Natural killer cell (primary cell): ENCODE measurements at regions not wholly inside any gene's neighbourhood (a gene's known extent, or its start where the extent isn't known, plus 50 kb on each side); places are given as distances from the start of the nearest gene placed in this dataset.

Experiments used
- ATAC-seq, 3 donors: fragments of 150-1000 bp in 2 of 3; fragments of 200-7000 bp in 1 of 3; cut with Tn5 transposase; 1 replicate in 1 of 3; 2 replicates in 2 of 3; pipeline ENCODE4 v1.10.0; 2021; ENCODE audit warnings: mild to moderate bottlenecking in 2 of 3, moderate library complexity in 2 of 3
- DNase-seq, 2 donors: peaks; one replicate each; pipeline versions ENCODE4 v3.0.0 to v3.0.0-alpha.2; 2013 to 2021; ENCODE audit warnings: mixed read lengths in 1 of 2
- H3K27ac ChIP-seq: one replicate; pipeline ENCODE4 v1.5.1; 2013; ENCODE audit warnings: mild to moderate bottlenecking, low read length
- H3K27me3 ChIP-seq: one replicate; pipeline ENCODE4 v1.6.1; 2013; ENCODE audit warnings: low read length; ENCODE audit not compliant: control insufficient read depth, insufficient read depth
- H3K36me3 ChIP-seq: one replicate; pipeline ENCODE4 v1.6.1; 2013; ENCODE audit warnings: low read length; ENCODE audit not compliant: control insufficient read depth, insufficient read depth
- H3K4me1 ChIP-seq: one replicate; pipeline ENCODE4 v1.6.1; 2013; ENCODE audit warnings: low read length; ENCODE audit not compliant: control insufficient read depth, insufficient read depth
- H3K4me3 ChIP-seq: one replicate; pipeline ENCODE4 v1.5.1; 2013; ENCODE audit warnings: low read length
- H3K9me3 ChIP-seq: one replicate; pipeline ENCODE4 v1.6.1; 2013; ENCODE audit warnings: low read length; ENCODE audit not compliant: control insufficient read depth, insufficient read depth
- H3K27ac Mint-ChIP-seq, 2 donors: one replicate each; pipeline ENCODE4 v1.8.0; 2022; ENCODE audit warnings: mild to moderate bottlenecking in 2 of 2, mixed read lengths in 2 of 2, moderate library complexity in 1 of 2
- H3K27me3 Mint-ChIP-seq, 2 donors: one replicate each; pipeline ENCODE4 v1.8.0; 2022; ENCODE audit warnings: low read depth in 2 of 2, mixed read lengths in 2 of 2
- H3K36me3 Mint-ChIP-seq: one replicate; pipeline ENCODE4 v1.8.0; 2022; ENCODE audit warnings: mixed read lengths
- H3K4me1 Mint-ChIP-seq, 2 donors: one replicate each; pipeline ENCODE4 v1.8.0; 2022; ENCODE audit warnings: mixed read lengths in 2 of 2
- H3K4me3 Mint-ChIP-seq: one replicate; pipeline ENCODE4 v1.8.0; 2022; ENCODE audit warnings: mild to moderate bottlenecking, moderate library complexity, mixed read lengths
- H3K9me3 Mint-ChIP-seq, 2 donors: one replicate each; pipeline ENCODE4 v1.8.0; 2022; ENCODE audit warnings: mixed read lengths in 2 of 2
- WGBS: methylation state at CpG from one replicate; pipeline ENCODE4 v1.1.7; 2013; ENCODE audit warnings: missing lambda C conversion rate; ENCODE audit not compliant: insufficient coverage; 5-methylcytosine and 5-hydroxymethylcytosine counted together
- intact Hi-C: fragments of 100-400 bp; cut with micrococcal nuclease; formaldehyde crosslinking; loops from one replicate; pipeline ENCODE4 v1.14.2; 2022
- TF ChIP-seq, protein P1 (sequence below): fragments of 200-600 bp; IDR thresholded peaks from one replicate; pipeline ENCODE4 v1.8.0; 2022; ENCODE audit warnings: antibody characterized with exemption

DNA sequence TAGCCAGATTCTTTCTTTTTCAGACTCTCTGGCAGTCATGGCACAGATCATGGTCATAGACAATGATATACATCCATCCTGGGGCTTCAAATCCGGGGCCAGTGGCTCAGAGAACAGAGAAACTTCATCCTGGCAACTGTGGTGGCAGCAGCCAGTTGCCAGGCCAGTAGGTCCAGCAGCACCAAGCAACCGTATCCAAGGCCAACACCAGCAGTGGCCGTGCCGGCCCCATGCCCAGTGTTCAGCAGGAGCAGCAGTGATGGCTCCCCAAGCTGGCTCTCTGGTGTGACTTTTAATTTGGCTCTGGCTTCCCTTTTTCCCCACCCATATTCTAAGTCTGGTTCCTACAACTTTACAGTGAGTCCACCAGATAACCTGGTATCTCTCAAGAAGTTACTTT, 300.5 kb downstream of the DEPDC1B start:
- no peaks in the 10 kb centered on the region for H3K36me3 Mint-ChIP-seq
- no peaks in the 10 kb centered on the region for H3K4me1 ChIP-seq
- 90% methylated on average over 4 of the region's 4 CpGs for WGBS
- no peak for ATAC-seq
- no peaks in the 10 kb centered on the region for H3K4me1 Mint-ChIP-seq
- H3K4me3 Mint-ChIP-seq, result no peak overlapping the region
- DNase-seq, result no peak
- H3K27me3 Mint-ChIP-seq, result no peaks in the 10 kb centered on the region
- intact Hi-C loops, result no loop called here
- TF ChIP-seq, protein P1, sequence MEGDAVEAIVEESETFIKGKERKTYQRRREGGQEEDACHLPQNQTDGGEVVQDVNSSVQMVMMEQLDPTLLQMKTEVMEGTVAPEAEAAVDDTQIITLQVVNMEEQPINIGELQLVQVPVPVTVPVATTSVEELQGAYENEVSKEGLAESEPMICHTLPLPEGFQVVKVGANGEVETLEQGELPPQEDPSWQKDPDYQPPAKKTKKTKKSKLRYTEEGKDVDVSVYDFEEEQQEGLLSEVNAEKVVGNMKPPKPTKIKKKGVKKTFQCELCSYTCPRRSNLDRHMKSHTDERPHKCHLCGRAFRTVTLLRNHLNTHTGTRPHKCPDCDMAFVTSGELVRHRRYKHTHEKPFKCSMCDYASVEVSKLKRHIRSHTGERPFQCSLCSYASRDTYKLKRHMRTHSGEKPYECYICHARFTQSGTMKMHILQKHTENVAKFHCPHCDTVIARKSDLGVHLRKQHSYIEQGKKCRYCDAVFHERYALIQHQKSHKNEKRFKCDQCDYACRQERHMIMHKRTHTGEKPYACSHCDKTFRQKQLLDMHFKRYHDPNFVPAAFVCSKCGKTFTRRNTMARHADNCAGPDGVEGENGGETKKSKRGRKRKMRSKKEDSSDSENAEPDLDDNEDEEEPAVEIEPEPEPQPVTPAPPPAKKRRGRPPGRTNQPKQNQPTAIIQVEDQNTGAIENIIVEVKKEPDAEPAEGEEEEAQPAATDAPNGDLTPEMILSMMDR, result no peak
- peaks cover 0 to 4% of the 10 kb centered on the region in 2 donors for H3K9me3 Mint-ChIP-seq
- H3K4me3 ChIP-seq, result no peak overlapping the region
- H3K27ac ChIP-seq, result no peak overlapping the region
- no peaks in the 10 kb centered on the region for H3K36me3 ChIP-seq
- H3K9me3 ChIP-seq, result no peaks in the 10 kb centered on the region
- H3K27me3 ChIP-seq, result no peaks in the 10 kb centered on the region
- no peak overlapping the region for H3K27ac Mint-ChIP-seq

DNA sequence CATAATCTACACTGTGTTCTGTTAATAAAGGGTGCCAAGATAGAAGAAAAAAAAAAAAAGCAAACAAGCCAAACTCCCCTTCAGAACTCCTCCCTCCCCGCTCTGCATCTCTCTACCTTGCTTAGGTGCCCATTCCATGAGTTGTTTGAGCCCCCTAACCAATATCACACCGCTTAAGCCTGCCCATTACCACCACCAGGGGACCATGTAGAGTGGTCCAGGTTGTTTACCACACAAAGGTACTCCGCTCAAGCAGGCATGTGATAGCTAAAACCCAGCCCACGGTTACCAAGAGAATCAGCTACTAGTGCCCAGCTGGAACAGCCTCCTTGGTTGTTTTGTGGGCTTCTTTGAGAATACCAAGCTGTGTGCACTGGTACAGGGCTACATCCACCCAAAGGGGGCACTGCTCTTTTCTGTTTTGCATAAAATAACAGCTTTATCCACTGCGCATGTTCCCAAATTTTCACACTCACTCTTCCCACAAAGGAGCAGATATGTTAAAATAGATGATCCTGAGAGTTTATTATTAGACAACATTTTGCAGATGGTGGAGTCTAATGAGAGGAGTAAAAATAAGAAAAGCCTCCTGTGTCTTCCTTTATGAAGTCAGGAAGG, 304.1 kb downstream of the DEPDC1B start:
- Mint-ChIP-seq H3K9me3 (peaks cover 3 to 4% of the 10 kb centered on the region in 2 donors), H3K27ac (no peak overlapping the region), H3K4me3 (no peak overlapping the region), H3K36me3 (no peaks in the 10 kb centered on the region), H3K27me3 (no peaks in the 10 kb centered on the region), H3K4me1 (no peaks in the 10 kb centered on the region)
- WGBS, result 91% methylated on average over 4 of the region's 5 CpGs
- no peaks in the 10 kb centered on the region for H3K27me3 ChIP-seq
- intact Hi-C loops, result no loop called here
- TF ChIP-seq, protein P1, result no peak
- no peak overlapping the region for H3K4me3 ChIP-seq
- no peak overlapping the region for H3K27ac ChIP-seq
- no peaks in the 10 kb centered on the region for H3K4me1 ChIP-seq
- H3K9me3 ChIP-seq, result no peaks in the 10 kb centered on the region
- no peak for DNase-seq
- no peaks in the 10 kb centered on the region for H3K36me3 ChIP-seq
- ATAC-seq, result no peak

DNA sequence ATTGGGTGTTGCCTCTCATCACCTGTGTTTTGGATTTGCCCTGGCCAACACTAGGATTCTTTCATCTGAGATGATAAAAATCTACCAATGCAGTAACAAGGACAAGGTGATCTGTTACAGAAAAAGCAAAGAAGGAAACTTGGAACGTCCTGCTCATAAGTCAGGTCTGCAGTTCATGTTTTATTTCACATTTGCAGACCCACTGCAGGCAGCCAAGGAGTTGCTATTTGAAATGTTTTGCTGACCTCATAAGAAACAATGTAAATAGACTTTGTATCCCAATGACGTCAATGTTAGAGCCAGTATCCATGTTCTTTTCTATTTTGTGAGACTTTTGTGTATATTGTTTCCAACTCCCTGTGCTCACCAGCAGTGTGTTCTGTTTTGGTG, 312.9 kb downstream of the DEPDC1B start:
- no peak overlapping the region for H3K4me3 ChIP-seq
- no peaks in the 10 kb centered on the region for H3K9me3 ChIP-seq
- Mint-ChIP-seq H3K4me3 (no peak overlapping the region), H3K9me3 (peaks cover 0 to 6% of the 10 kb centered on the region in 2 donors), H3K27me3 (no peaks in the 10 kb centered on the region), H3K4me1 (no peaks in the 10 kb centered on the region), H3K27ac (no peak overlapping the region), H3K36me3 (no peaks in the 10 kb centered on the region)
- intact Hi-C loops, result no loop called here
- H3K27me3 ChIP-seq, result no peaks in the 10 kb centered on the region
- WGBS, result 89% methylated on average over 2 of the region's 2 CpGs
- no peak overlapping the region for H3K27ac ChIP-seq
- H3K36me3 ChIP-seq, result no peaks in the 10 kb centered on the region
- ATAC-seq (no peak), DNase-seq (no peak)
- TF ChIP-seq, protein P1, result no peak
- no peaks in the 10 kb centered on the region for H3K4me1 ChIP-seq

DNA sequence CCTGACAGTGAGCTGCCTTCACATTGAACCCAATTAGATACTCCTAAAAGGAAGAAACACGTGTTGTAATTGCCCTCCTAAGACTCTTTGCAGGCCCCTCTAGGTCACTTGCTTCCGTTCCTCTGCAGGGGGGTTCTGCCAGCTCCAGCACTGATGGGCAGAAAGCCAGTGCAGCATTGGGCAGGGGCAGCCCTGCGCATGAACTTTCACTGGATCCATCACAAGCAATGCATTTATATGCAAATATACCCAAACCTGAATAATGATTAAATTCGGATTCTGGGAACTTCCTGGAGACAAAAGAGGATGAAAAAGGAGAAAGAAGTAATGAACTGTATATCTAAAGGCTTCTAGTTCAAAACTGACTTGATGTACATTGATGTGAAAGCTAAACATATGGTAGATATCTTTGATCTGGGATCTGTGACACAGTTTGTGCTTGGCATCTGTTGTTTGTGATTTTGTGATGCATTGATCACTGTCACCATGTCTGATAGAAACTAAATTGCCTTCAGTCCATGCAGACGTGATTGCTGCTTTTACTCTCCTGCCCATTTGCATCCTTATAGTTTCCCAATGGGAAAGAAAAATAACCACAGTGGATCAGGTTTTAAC, 313.4 kb downstream of the DEPDC1B start:
- Mint-ChIP-seq H3K9me3 (peaks cover 0 to 4% of the 10 kb centered on the region in 2 donors), H3K27ac (no peak overlapping the region), H3K36me3 (no peaks in the 10 kb centered on the region), H3K4me1 (no peaks in the 10 kb centered on the region), H3K4me3 (no peak overlapping the region), H3K27me3 (no peaks in the 10 kb centered on the region)
- intact Hi-C loops, result no loop called here
- no peak overlapping the region for H3K4me3 ChIP-seq
- H3K9me3 ChIP-seq, result no peaks in the 10 kb centered on the region
- H3K36me3 ChIP-seq, result no peaks in the 10 kb centered on the region
- no peaks in the 10 kb centered on the region for H3K27me3 ChIP-seq
- WGBS, result 86% methylated on average over 5 of the region's 5 CpGs
- ATAC-seq (no peak), DNase-seq (no peak)
- no peak overlapping the region for H3K27ac ChIP-seq
- no peaks in the 10 kb centered on the region for H3K4me1 ChIP-seq
- TF ChIP-seq, protein P1, result no peak
